SK-N-SH (cell line): ENCODE measurements at regions not wholly inside any gene's neighbourhood (a gene's known extent, or its start where the extent isn't known, plus 50 kb on each side); places are given as distances from the start of the nearest gene placed in this dataset.

Experiments used
- CTCF ChIP-seq: fragments of 200-600 bp; sonication (generic); IDR thresholded peaks from 2 replicates; pipeline ENCODE4 v1.6.1; 2017; ENCODE audit warnings: antibody characterized with exemption, mild to moderate bottlenecking, moderate library complexity
- ELF1 ChIP-seq: IDR thresholded peaks from 2 replicates; pipeline ENCODE4 v1.4.0; 2012
- EP300 ChIP-seq, 2 experiments: IDR thresholded peaks; 2 replicates each; pipeline versions ENCODE4 v1.4.0 to v1.6.1; 2012; ENCODE audit warnings: borderline replicate concordance in 1 of 2, low read depth in 1 of 2, low read length in 1 of 2
- EZH2phosphoT487 ChIP-seq: fragments of 200-600 bp; sonication (generic); IDR thresholded peaks from 2 replicates; pipeline ENCODE4 v1.6.1; 2017; ENCODE audit warnings: low read depth, mixed run types, mild to moderate bottlenecking, antibody characterized with exemption, moderate library complexity, borderline replicate concordance
- JUND ChIP-seq: IDR thresholded peaks from 2 replicates; pipeline ENCODE4 v1.4.0; 2012
- MAX ChIP-seq: IDR thresholded peaks from 2 replicates; pipeline ENCODE4 v1.4.0; 2012; ENCODE audit warnings: low read depth
- PBX3 ChIP-seq: IDR thresholded peaks from 2 replicates; pipeline ENCODE4; 2012
- POLR2AphosphoS5 ChIP-seq: IDR thresholded peaks from 2 replicates; pipeline ENCODE4 v1.6.1; 2012; ENCODE audit warnings: low read depth, low read length
- RAD21 ChIP-seq: IDR thresholded peaks from 2 replicates; pipeline ENCODE4 v1.6.1; 2012; ENCODE audit warnings: mild to moderate bottlenecking, low read length
- SMC3 ChIP-seq: IDR thresholded peaks from 2 replicates; pipeline ENCODE4 v1.6.1; 2012; ENCODE audit warnings: low read depth, low read length, improper control_type of control experiment
- TAF1 ChIP-seq: IDR thresholded peaks from 2 replicates; pipeline ENCODE4 v1.6.1; 2012; ENCODE audit warnings: low read depth, mild to moderate bottlenecking, low read length, moderate library complexity, borderline replicate concordance
- TCF12 ChIP-seq: IDR thresholded peaks from 2 replicates; pipeline ENCODE4 v1.4.0; 2012
- TF ChIP-seq, protein P1 (sequence below): IDR thresholded peaks from 2 replicates; pipeline ENCODE4 v1.4.0; 2012; ENCODE audit warnings: low read depth, borderline replicate concordance
- TF ChIP-seq, protein P2 (sequence below): IDR thresholded peaks from 2 replicates; pipeline ENCODE4 v1.4.0; 2012; ENCODE audit warnings: low read depth, borderline replicate concordance

- TF ChIP-seq EZH2phosphoT487: no peak
- TF ChIP-seq CTCF: no peak
- TF ChIP-seq SMC3: no peak
- TF ChIP-seq TCF12: no peak
- no peak for TF ChIP-seq EP300 (IDR thresholded peaks at IDR 0.05; ENCODE audit: borderline replicate concordance in 1 of 2, low read depth in 1 of 2, low read length in 1 of 2)
- TF ChIP-seq POLR2AphosphoS5: no peak
- TF ChIP-seq ELF1: no peak
- no peak for TF ChIP-seq TAF1
- TF ChIP-seq, protein P1, sequence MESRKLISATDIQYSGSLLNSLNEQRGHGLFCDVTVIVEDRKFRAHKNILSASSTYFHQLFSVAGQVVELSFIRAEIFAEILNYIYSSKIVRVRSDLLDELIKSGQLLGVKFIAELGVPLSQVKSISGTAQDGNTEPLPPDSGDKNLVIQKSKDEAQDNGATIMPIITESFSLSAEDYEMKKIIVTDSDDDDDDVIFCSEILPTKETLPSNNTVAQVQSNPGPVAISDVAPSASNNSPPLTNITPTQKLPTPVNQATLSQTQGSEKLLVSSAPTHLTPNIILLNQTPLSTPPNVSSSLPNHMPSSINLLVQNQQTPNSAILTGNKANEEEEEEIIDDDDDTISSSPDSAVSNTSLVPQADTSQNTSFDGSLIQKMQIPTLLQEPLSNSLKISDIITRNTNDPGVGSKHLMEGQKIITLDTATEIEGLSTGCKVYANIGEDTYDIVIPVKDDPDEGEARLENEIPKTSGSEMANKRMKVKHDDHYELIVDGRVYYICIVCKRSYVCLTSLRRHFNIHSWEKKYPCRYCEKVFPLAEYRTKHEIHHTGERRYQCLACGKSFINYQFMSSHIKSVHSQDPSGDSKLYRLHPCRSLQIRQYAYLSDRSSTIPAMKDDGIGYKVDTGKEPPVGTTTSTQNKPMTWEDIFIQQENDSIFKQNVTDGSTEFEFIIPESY: no peak
- no peak for TF ChIP-seq RAD21
- TF ChIP-seq MAX: no peak
- TF ChIP-seq JUND: no peak
- TF ChIP-seq, protein P2, sequence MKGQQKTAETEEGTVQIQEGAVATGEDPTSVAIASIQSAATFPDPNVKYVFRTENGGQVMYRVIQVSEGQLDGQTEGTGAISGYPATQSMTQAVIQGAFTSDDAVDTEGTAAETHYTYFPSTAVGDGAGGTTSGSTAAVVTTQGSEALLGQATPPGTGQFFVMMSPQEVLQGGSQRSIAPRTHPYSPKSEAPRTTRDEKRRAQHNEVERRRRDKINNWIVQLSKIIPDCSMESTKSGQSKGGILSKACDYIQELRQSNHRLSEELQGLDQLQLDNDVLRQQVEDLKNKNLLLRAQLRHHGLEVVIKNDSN: no peak
- no peak for TF ChIP-seq PBX3
Measured at GRCh38 chrX:3527166-3527565, 180.7 kb upstream of the MXRA5 start.
